H1 (cell line): ENCODE measurements at regions not wholly inside any gene's neighbourhood (a gene's known extent, or its start where the extent isn't known, plus 50 kb on each side); places are given as distances from the start of the nearest gene placed in this dataset.

ENCODE experiments used
- CTCF ChIA-PET: fragments of 300-600 bp; sonication (Branson Sonifier 250); formaldehyde crosslinking; loops from one replicate; lab custom pipeline; 2021; ENCODE audit not compliant: partially characterized antibody; lab: Charles Lee
- POLR2A ChIA-PET: fragments of 300-600 bp; sonication (Branson Sonifier 250); formaldehyde crosslinking; loops from one replicate; lab custom pipeline; 2021; ENCODE audit warnings: inconsistent platforms; ENCODE audit not compliant: partially characterized antibody; lab: Charles Lee
- DNase-seq, 2 experiments: peaks; one replicate each; pipeline versions ENCODE4 v3.0.0 to v3.0.0-alpha.2; 2010 to 2022; ENCODE audit warnings: low spot score in 2 of 2, low read depth in 1 of 2, mixed read lengths in 1 of 2
- FAIRE-seq: peaks from 2 replicates; lab custom pipeline; 2011; peaks lifted over from hg19 to GRCh38; lab: Jason Lieb, UNC
- H2AFZ ChIP-seq: 2 replicates; pipeline ENCODE4 v1.8.1; 2012; ENCODE audit warnings: low read length, inconsistent platforms
- H2AK5ac ChIP-seq: 2 replicates; pipeline ENCODE4 v1.6.1; 2013; ENCODE audit warnings: low read depth, low read length
- H2BK120ac ChIP-seq: replicated peaks from 2 replicates; pipeline ENCODE3; 2013; ENCODE audit warnings: low read depth, low read length, inconsistent platforms
- H2BK12ac ChIP-seq: 2 replicates; pipeline ENCODE4 v1.6.1; 2013; ENCODE audit warnings: low read depth, low read length
- H2BK15ac ChIP-seq: 2 replicates; pipeline ENCODE4 v1.6.1; 2013; ENCODE audit warnings: low read length
- H2BK20ac ChIP-seq: 2 replicates; pipeline ENCODE4 v1.6.1; 2013; ENCODE audit warnings: low read length
- H2BK5ac ChIP-seq: 2 replicates; pipeline ENCODE4 v1.6.1; 2013; ENCODE audit warnings: low read depth, low read length
- H3K14ac ChIP-seq: 2 replicates; pipeline ENCODE4 v1.6.1; 2013; ENCODE audit warnings: inconsistent platforms; ENCODE audit not compliant: insufficient read length
- H3K18ac ChIP-seq: 2 replicates; pipeline ENCODE4 v1.6.1; 2013; ENCODE audit warnings: low read length; ENCODE audit errors: extremely low read depth
- H3K23ac ChIP-seq: 2 replicates; pipeline ENCODE4 v1.6.1; 2013; ENCODE audit warnings: inconsistent platforms; ENCODE audit not compliant: insufficient read length
- H3K23me2 ChIP-seq: 2 replicates; pipeline ENCODE4 v1.6.1; 2013; ENCODE audit warnings: low read depth, low read length
- H3K27ac ChIP-seq: 2 replicates; pipeline ENCODE4 v1.6.1; 2011; ENCODE audit warnings: low read depth, low read length, inconsistent platforms
- H3K27me3 ChIP-seq, 4 experiments: replicated peaks in 1 of 4; 1 replicate in 1 of 4; 2 replicates in 3 of 4; pipeline versions ENCODE4 v1.6.1 to v1.8.1; 2011 to 2013; ENCODE audit warnings: low read length in 3 of 4, mild to moderate bottlenecking in 3 of 4, inconsistent platforms in 2 of 4, mixed read lengths in 2 of 4, moderate library complexity in 1 of 4; ENCODE audit not compliant: control insufficient read depth in 3 of 4, insufficient read depth in 3 of 4; ENCODE audit errors: extremely low read depth in 1 of 4
- H3K36me3 ChIP-seq, 4 experiments: 2 replicates each; pipeline versions ENCODE4 v1.6.1 to v1.8.1; 2011 to 2013; ENCODE audit warnings: mild to moderate bottlenecking in 4 of 4, low read length in 3 of 4, moderate library complexity in 2 of 4, control low read depth in 1 of 4, inconsistent platforms in 1 of 4; ENCODE audit not compliant: insufficient read depth in 4 of 4, control insufficient read depth in 2 of 4
- H3K4ac ChIP-seq: replicated peaks from 2 replicates; pipeline ENCODE3; 2013; ENCODE audit warnings: low read length, low read depth, mixed read lengths, inconsistent platforms; ENCODE audit not compliant: insufficient read length
- H3K4me1 ChIP-seq, 4 experiments: replicated peaks in 1 of 4; 1 replicate in 1 of 4; 2 replicates in 3 of 4; pipeline versions ENCODE4 v1.6.1 to v1.8.1; 2011 to 2013; ENCODE audit warnings: low read length in 3 of 4, inconsistent platforms in 2 of 4, mixed read lengths in 1 of 4; ENCODE audit not compliant: insufficient read depth in 4 of 4, control insufficient read depth in 3 of 4
- H3K4me2 ChIP-seq, 2 experiments: 2 replicates each; pipeline versions ENCODE4 v1.6.1 to v1.8.1; 2011 to 2013; ENCODE audit warnings: low read depth in 2 of 2, low read length in 2 of 2, control low read depth in 1 of 2, inconsistent platforms in 1 of 2, mild to moderate bottlenecking in 1 of 2; ENCODE audit not compliant: insufficient read depth in 1 of 2
- H3K4me3 ChIP-seq, 4 experiments: fragments of 200-600, 300-600 bp in 1 of 4; sonication (generic), shearing (Covaris generic), sonication (Bioruptor Twin) in 1 of 4; 2 replicates each; pipeline versions ENCODE4 v1.5.1 to v1.8.1; 2011 to 2016; ENCODE audit warnings: low read length in 4 of 4, low read depth in 3 of 4, control low read depth in 2 of 4, inconsistent platforms in 2 of 4, mild to moderate bottlenecking in 2 of 4, mixed read lengths in 1 of 4, moderate library complexity in 1 of 4; ENCODE audit not compliant: insufficient read depth in 2 of 4; ENCODE audit errors: extremely low read depth in 1 of 4
- H3K56ac ChIP-seq: replicated peaks from 2 replicates; pipeline ENCODE3; 2013; ENCODE audit warnings: low read depth, mild to moderate bottlenecking, mixed read lengths, low read length, inconsistent platforms; ENCODE audit not compliant: insufficient read length
- H3K79me1 ChIP-seq: 2 replicates; pipeline ENCODE4 v1.6.1; 2013; ENCODE audit warnings: low read depth, low read length, control low read depth
- H3K79me2 ChIP-seq, 2 experiments: 2 replicates each; pipeline versions ENCODE4 v1.6.1 to v1.8.1; 2012 to 2013; ENCODE audit warnings: low read length in 2 of 2, mild to moderate bottlenecking in 2 of 2, inconsistent platforms in 1 of 2; ENCODE audit not compliant: insufficient read depth in 2 of 2, control insufficient read depth in 1 of 2
- H3K9ac ChIP-seq, 4 experiments: replicated peaks in 1 of 4; 1 replicate in 1 of 4; 2 replicates in 3 of 4; pipeline versions ENCODE4 v1.6.1 to v1.8.1; 2011 to 2013; ENCODE audit warnings: low read depth in 3 of 4, low read length in 3 of 4, control low read depth in 2 of 4, mild to moderate bottlenecking in 2 of 4, moderate library complexity in 2 of 4, inconsistent platforms in 1 of 4; ENCODE audit errors: extremely low read depth in 1 of 4
- H3K9me3 ChIP-seq, 2 experiments: 2 replicates each; pipeline versions ENCODE4 v1.6.1 to v1.8.1; 2012 to 2013; ENCODE audit warnings: mild to moderate bottlenecking in 2 of 2, moderate library complexity in 2 of 2, control low read depth in 1 of 2, inconsistent platforms in 1 of 2, low read depth in 1 of 2, low read length in 1 of 2, mixed read lengths in 1 of 2; ENCODE audit not compliant: insufficient read depth in 2 of 2
- H4K20me1 ChIP-seq, 2 experiments: replicated peaks in 1 of 2; 2 replicates each; pipeline versions ENCODE3 to v1.8.1; 2011 to 2013; ENCODE audit warnings: inconsistent platforms in 2 of 2, low read length in 2 of 2, mild to moderate bottlenecking in 1 of 2; ENCODE audit not compliant: insufficient read depth in 2 of 2, control insufficient read depth in 1 of 2
- H4K5ac ChIP-seq: 2 replicates; pipeline ENCODE4 v1.6.1; 2013; ENCODE audit warnings: low read length, low read depth, mixed read lengths, inconsistent platforms; ENCODE audit not compliant: insufficient read length
- H4K8ac ChIP-seq: 2 replicates; pipeline ENCODE4 v1.8.0; 2013; ENCODE audit warnings: mild to moderate bottlenecking, moderate library complexity, low read length, inconsistent platforms; ENCODE audit not compliant: insufficient read depth; ENCODE audit errors: extremely low read depth
- H4K91ac ChIP-seq: replicated peaks from 2 replicates; pipeline ENCODE3; 2013; ENCODE audit warnings: low read length, mixed read lengths, inconsistent platforms; ENCODE audit not compliant: insufficient read length
- BRCA1 ChIP-seq: IDR thresholded peaks from 2 replicates; pipeline ENCODE4 v1.6.1; 2012; ENCODE audit warnings: low read depth, low read length, improper control_type of control experiment
- CEBPB ChIP-seq: IDR thresholded peaks from 2 replicates; pipeline ENCODE4 v1.6.1; 2012; ENCODE audit warnings: low read depth, low read length
- GABPA ChIP-seq: IDR thresholded peaks from 2 replicates; pipeline ENCODE4 v1.6.1; 2011; ENCODE audit warnings: mild to moderate bottlenecking, low read length, moderate library complexity, borderline replicate concordance; ENCODE audit not compliant: insufficient read depth
- POLR2AphosphoS5 ChIP-seq: IDR thresholded peaks from 2 replicates; pipeline ENCODE4 v1.6.1; 2011; ENCODE audit warnings: low read depth, low read length
- RFX5 ChIP-seq: IDR thresholded peaks from 2 replicates; pipeline ENCODE4 v1.6.1; 2011; ENCODE audit warnings: low read depth, low read length, improper control_type of control experiment, borderline replicate concordance
- SRF ChIP-seq: IDR thresholded peaks from 2 replicates; pipeline ENCODE4 v1.6.1; 2011; ENCODE audit warnings: mild to moderate bottlenecking, low read depth, low read length, moderate library complexity
- TAF1 ChIP-seq: IDR thresholded peaks from 2 replicates; pipeline ENCODE4 v1.6.1; 2011; ENCODE audit warnings: mild to moderate bottlenecking, low read depth, low read length
- TBP ChIP-seq: IDR thresholded peaks from 2 replicates; pipeline ENCODE4 v1.6.1; 2011; ENCODE audit warnings: low read depth, low read length, improper control_type of control experiment
- WGBS, 2 experiments: shearing (Covaris generic) in 1 of 2; methylation state at CpG; one replicate each; pipeline versions ENCODE4 v1.1.6 to v1.1.7; 2013 to 2015; ENCODE audit warnings: low lambda C conversion rate in 2 of 2, mixed read lengths in 2 of 2, inconsistent platforms in 1 of 2, low coverage in 1 of 2, missing lambda C conversion rate in 1 of 2; ENCODE audit not compliant: insufficient replicate concordance in 2 of 2, insufficient coverage in 1 of 2, insufficient read length in 1 of 2; ENCODE audit errors: extremely low coverage in 1 of 2, missing lambda C conversion rate in 1 of 2; 5-methylcytosine and 5-hydroxymethylcytosine counted together

DNA sequence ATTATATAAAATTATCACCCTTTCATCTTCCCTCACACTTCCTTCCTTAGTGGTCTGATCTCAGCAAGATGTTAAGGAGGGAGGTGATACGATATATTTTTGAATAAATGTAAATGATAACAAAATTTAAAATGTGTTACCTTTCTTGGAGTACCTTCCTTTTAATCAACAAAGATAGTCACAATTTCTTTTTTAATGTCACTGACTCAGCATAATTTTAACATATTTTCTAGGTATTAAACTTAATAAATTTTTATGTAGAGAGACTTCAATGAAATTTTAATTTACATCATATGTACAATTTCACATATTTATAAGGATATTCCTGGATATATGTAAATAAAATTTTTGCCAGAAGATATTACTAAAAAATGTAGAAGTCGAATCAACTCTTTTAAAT lies 125.0 kb upstream of the FBN2 start:
- H3K27ac ChIP-seq: no peak overlapping the region
- no peak overlapping the region for H2BK120ac ChIP-seq
- no peak overlapping the region for H3K18ac ChIP-seq
- no peaks in the 10 kb centered on the region for H3K79me1 ChIP-seq
- H2BK5ac ChIP-seq: no peak overlapping the region
- no peaks in the 10 kb centered on the region for H3K23me2 ChIP-seq
- no peak overlapping the region for H3K4ac ChIP-seq
- no peak overlapping the region for H4K91ac ChIP-seq
- no peak overlapping the region for H2AFZ ChIP-seq
- H3K27me3 ChIP-seq: no peaks in the 10 kb centered on the region
- no peak overlapping the region for H3K14ac ChIP-seq
- no peak overlapping the region for H4K5ac ChIP-seq
- H3K4me2 ChIP-seq: no peak overlapping the region
- H2BK12ac ChIP-seq: no peak overlapping the region
- H3K4me3 ChIP-seq: no peak overlapping the region
- no peaks in the 10 kb centered on the region for H3K79me2 ChIP-seq
- no peak overlapping the region for H3K23ac ChIP-seq
- no peaks in the 10 kb centered on the region for H3K9me3 ChIP-seq
- H2BK20ac ChIP-seq: no peak overlapping the region
- no peak overlapping the region for H2BK15ac ChIP-seq
- H4K8ac ChIP-seq: no peak overlapping the region
- no peaks in the 10 kb centered on the region for H3K4me1 ChIP-seq
- H3K56ac ChIP-seq: no peak overlapping the region
- TF ChIP-seq GABPA: no peak
- no peak for TF ChIP-seq TBP
- TF ChIP-seq CEBPB: no peak
- TF ChIP-seq BRCA1: no peak
- TF ChIP-seq SRF: no peak
- no peak for TF ChIP-seq RFX5
- no peak for TF ChIP-seq TAF1
- TF ChIP-seq POLR2AphosphoS5: no peak
- TF ChIP-seq, all 59 proteins: peak for 0
- Histone ChIP-seq H2AK5ac (no peak overlapping the region), H4K20me1 (no peaks in the 10 kb centered on the region), H3K9ac (no peak overlapping the region), H3K36me3 (no peaks in the 10 kb centered on the region)
- 94% methylated on average over 2 of the region's 2 CpGs; no CpG with 5 or more reads in 1 of the 2 experiments for WGBS, 2 experiments
- FAIRE-seq (no peak), DNase-seq (no peak)
- ChIA-PET CTCF (no interaction called here), POLR2A (no interaction called here)
